OCI-LY7 (cell line): ENCODE measurements at regions not wholly inside any gene's neighbourhood (a gene's known extent, or its start where the extent isn't known, plus 50 kb on each side); places are given as distances from the start of the nearest gene placed in this dataset.

Experiments
- CTCF ChIP-seq: fragments of 200-600 bp; sonication (generic); conservative IDR thresholded peaks from 2 replicates; pipeline ENCODE4 v1.5.1; 2014; ENCODE audit warnings: mild to moderate bottlenecking, antibody characterized with exemption, low read length, moderate library complexity, mixed read lengths
- EZH2phosphoT487 ChIP-seq: fragments of 200-600 bp; sonication (generic); IDR thresholded peaks from 2 replicates; pipeline ENCODE4 v1.6.1; 2018; ENCODE audit warnings: low read depth, borderline replicate concordance, mild to moderate bottlenecking, mixed run types, antibody characterized with exemption, low read length, moderate library complexity, mixed read lengths

GRCh38 chr12:74337951-74338350 is 199.7 kb upstream of the ATXN7L3B start:
- TF ChIP-seq CTCF (no peak), EZH2phosphoT487 (no peak)
